HepG2 (cell line): ENCODE measurements at regions not wholly inside any gene's neighbourhood (a gene's known extent, or its start where the extent isn't known, plus 50 kb on each side); places are given as distances from the start of the nearest gene placed in this dataset.
A peak's percentile ranks its signal among the peaks of the same experiment; 100 is the strongest.

Experiments
- ASH2L ChIP-seq: fragments of 300-600, 200-600 bp; sonication (generic); IDR thresholded peaks from 2 replicates; pipeline ENCODE4 v1.7.0; 2017; ENCODE audit warnings: low read depth, mild to moderate bottlenecking, moderate library complexity, mixed read lengths, low read length; ENCODE audit not compliant: insufficient read length
- CBFB ChIP-seq: sonication (generic); formaldehyde crosslinking; IDR thresholded peaks from 2 replicates; pipeline ENCODE4 v1.4.0; 2020; ENCODE audit warnings: missing genetic modification reagents
- CREB1 ChIP-seq, 2 experiments: fragments of 450-650 bp in 1 of 2; IDR thresholded peaks; 2 replicates each; pipeline ENCODE4 v1.6.1; 2016 to 2017; ENCODE audit warnings: control low read depth in 1 of 2, mild to moderate bottlenecking in 1 of 2, missing compliant biosample characterization in 1 of 2, missing genetic modification characterization in 1 of 2
- HDAC1 ChIP-seq: sonication (generic); formaldehyde crosslinking; IDR thresholded peaks from 2 replicates; pipeline ENCODE4 v1.5.1; 2020; ENCODE audit warnings: mild to moderate bottlenecking, missing genetic modification reagents
- HDAC6 ChIP-seq: fragments of 200-600 bp; sonication (generic); IDR thresholded peaks from 2 replicates; pipeline ENCODE4 v1.7.0; 2017; ENCODE audit warnings: mild to moderate bottlenecking, antibody characterized with exemption, low read length, low read depth
- HNF4A ChIP-seq: sonication (generic); formaldehyde crosslinking; IDR thresholded peaks from 2 replicates; pipeline ENCODE4 v1.4.0; 2020; ENCODE audit warnings: missing genetic modification reagents
- MBNL3 ChIP-seq: fragments of 250-450 bp; sonication (Bioruptor Pico); conservative IDR thresholded peaks from 2 replicates; pipeline ENCODE4 v1.8.0; 2022; ENCODE audit warnings: mild to moderate bottlenecking, inconsistent platforms
- NFIB ChIP-seq: sonication (generic); formaldehyde crosslinking; IDR thresholded peaks from 2 replicates; pipeline ENCODE4 v1.9.0; 2021; ENCODE audit warnings: missing genetic modification reagents, mild to moderate bottlenecking, borderline replicate concordance
- RBM39 ChIP-seq: fragments of 200-400 bp; formaldehyde crosslinking; IDR thresholded peaks from one replicate; pipeline ENCODE4 v1.6.1; 2018; ENCODE audit warnings: antibody characterized with exemption, mild to moderate bottlenecking, low read depth, low read length; ENCODE audit not compliant: poor library complexity, severe bottlenecking
- SMAD1 ChIP-seq: sonication (generic); formaldehyde crosslinking; IDR thresholded peaks from 2 replicates; pipeline ENCODE4 v1.4.0; 2020; ENCODE audit warnings: missing genetic modification reagents, low read depth, mild to moderate bottlenecking, borderline replicate concordance
- U2AF2 ChIP-seq: fragments of 200-400 bp; formaldehyde crosslinking; IDR thresholded peaks from 2 replicates; pipeline ENCODE4 v1.6.1; 2017; ENCODE audit warnings: low read depth, mild to moderate bottlenecking, low read length
- XBP1 ChIP-seq: sonication (generic); formaldehyde crosslinking; IDR thresholded peaks from 2 replicates; pipeline ENCODE4 v1.5.0; 2020; ENCODE audit warnings: missing genetic modification reagents
- ZFYVE20 ChIP-seq: sonication (generic); formaldehyde crosslinking; IDR thresholded peaks from 2 replicates; pipeline ENCODE4 v1.8.0; 2023; ENCODE audit warnings: low read depth, mild to moderate bottlenecking, moderate library complexity, missing genetic modification reagents, borderline replicate concordance
- ZNF253 ChIP-seq: sonication (generic); formaldehyde crosslinking; IDR thresholded peaks from 2 replicates; pipeline ENCODE4 v1.8.0; 2022; ENCODE audit warnings: mild to moderate bottlenecking, missing genetic modification reagents, borderline replicate concordance
- ZNF354B ChIP-seq: sonication (generic); formaldehyde crosslinking; IDR thresholded peaks from 2 replicates; pipeline ENCODE4 v1.8.0; 2022; ENCODE audit warnings: mild to moderate bottlenecking, missing genetic modification reagents
- ZNF788 ChIP-seq: sonication (generic); formaldehyde crosslinking; IDR thresholded peaks from 2 replicates; pipeline ENCODE4 v1.5.0; 2020; ENCODE audit warnings: mild to moderate bottlenecking, missing genetic modification reagents, borderline replicate concordance
- ZNF850 ChIP-seq: sonication (generic); formaldehyde crosslinking; conservative IDR thresholded peaks from 2 replicates; pipeline ENCODE4 v1.9.0; 2021; ENCODE audit warnings: mild to moderate bottlenecking, missing genetic modification reagents
- TF ChIP-seq, protein P1 (sequence below): sonication (generic); formaldehyde crosslinking; IDR thresholded peaks from 2 replicates; pipeline ENCODE4 v1.4.0; 2020; ENCODE audit warnings: missing genetic modification reagents
- TF ChIP-seq, protein P2 (sequence below): sonication (generic); formaldehyde crosslinking; IDR thresholded peaks from 2 replicates; pipeline ENCODE4 v1.4.0; 2020; ENCODE audit warnings: missing genetic modification reagents, mild to moderate bottlenecking, borderline replicate concordance
- TF ChIP-seq, protein P3 (sequence below): IDR thresholded peaks from 2 replicates; pipeline ENCODE4 v1.6.1; 2016; ENCODE audit warnings: low read depth, borderline replicate concordance
- TF ChIP-seq, protein P4 (sequence below): IDR thresholded peaks from 2 replicates; pipeline ENCODE4 v1.6.1; 2016; ENCODE audit warnings: low read depth, missing genetic modification reagents, missing compliant biosample characterization
- TF ChIP-seq, protein P5 (sequence below): sonication (generic); formaldehyde crosslinking; IDR thresholded peaks from 2 replicates; pipeline ENCODE4 v1.8.1; 2023; ENCODE audit warnings: missing genetic modification reagents, mild to moderate bottlenecking, borderline replicate concordance

DNA sequence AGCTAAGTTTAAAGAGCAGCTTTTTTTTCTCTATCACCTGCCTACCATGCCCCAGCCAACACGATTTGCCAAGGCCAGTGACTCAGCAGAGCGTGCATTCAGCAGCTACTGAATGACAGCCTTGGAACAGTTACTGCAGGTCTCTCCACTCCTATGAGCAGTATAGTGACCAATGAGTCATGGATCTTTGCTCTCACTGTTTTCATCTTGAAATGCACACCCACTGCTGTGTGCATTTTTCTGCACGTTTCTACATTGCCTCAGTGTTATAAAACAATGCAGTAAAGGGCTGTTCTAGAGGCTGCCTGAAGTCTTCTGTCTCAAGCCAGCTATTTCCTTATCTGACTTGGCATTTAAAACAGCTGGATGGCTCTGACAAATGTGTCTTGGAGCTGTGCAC is 66.0 kb upstream of the C4orf54 start (continued):
- TF ChIP-seq SMAD1: no peak
- no peak for TF ChIP-seq U2AF2
- TF ChIP-seq, protein P1, sequence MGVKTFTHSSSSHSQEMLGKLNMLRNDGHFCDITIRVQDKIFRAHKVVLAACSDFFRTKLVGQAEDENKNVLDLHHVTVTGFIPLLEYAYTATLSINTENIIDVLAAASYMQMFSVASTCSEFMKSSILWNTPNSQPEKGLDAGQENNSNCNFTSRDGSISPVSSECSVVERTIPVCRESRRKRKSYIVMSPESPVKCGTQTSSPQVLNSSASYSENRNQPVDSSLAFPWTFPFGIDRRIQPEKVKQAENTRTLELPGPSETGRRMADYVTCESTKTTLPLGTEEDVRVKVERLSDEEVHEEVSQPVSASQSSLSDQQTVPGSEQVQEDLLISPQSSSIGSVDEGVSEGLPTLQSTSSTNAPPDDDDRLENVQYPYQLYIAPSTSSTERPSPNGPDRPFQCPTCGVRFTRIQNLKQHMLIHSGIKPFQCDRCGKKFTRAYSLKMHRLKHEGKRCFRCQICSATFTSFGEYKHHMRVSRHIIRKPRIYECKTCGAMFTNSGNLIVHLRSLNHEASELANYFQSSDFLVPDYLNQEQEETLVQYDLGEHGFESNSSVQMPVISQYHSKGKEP: no peak
- no peak for TF ChIP-seq MBNL3 (CRISPR knock-in tag)
- TF ChIP-seq, protein P2, sequence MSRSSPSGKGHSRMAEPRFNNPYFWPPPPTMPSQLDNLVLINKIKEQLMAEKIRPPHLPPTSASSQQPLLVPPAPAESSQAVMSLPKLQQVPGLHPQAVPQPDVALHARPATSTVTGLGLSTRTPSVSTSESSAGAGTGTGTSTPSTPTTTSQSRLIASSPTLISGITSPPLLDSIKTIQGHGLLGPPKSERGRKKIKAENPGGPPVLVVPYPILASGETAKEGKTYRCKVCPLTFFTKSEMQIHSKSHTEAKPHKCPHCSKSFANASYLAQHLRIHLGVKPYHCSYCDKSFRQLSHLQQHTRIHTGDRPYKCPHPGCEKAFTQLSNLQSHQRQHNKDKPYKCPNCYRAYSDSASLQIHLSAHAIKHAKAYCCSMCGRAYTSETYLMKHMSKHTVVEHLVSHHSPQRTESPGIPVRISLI (CRISPR knock-in tag): peak; percentile 21; the same call in 1 of the 2 replicates
- TF ChIP-seq CBFB (CRISPR knock-in tag): no peak
- no peak for TF ChIP-seq HDAC1 (CRISPR knock-in tag)
- no peak for TF ChIP-seq CREB1 (IDR thresholded peaks at IDR 0.05)
- no peak for TF ChIP-seq CREB1 (CRISPR knock-in tag; IDR thresholded peaks at IDR 0.05)
- no peak for TF ChIP-seq ZNF788 (CRISPR knock-in tag)
- no peak for TF ChIP-seq HDAC6
- TF ChIP-seq, protein P3, sequence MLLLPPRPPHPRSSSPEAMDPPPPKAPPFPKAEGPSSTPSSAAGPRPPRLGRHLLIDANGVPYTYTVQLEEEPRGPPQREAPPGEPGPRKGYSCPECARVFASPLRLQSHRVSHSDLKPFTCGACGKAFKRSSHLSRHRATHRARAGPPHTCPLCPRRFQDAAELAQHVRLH (CRISPR knock-in tag): no peak
- no peak for TF ChIP-seq ZNF850 (CRISPR knock-in tag)
- no peak for TF ChIP-seq RBM39
- no peak for TF ChIP-seq ZNF253 (CRISPR knock-in tag)
- no peak for TF ChIP-seq ZFYVE20 (CRISPR knock-in tag)
- no peak for TF ChIP-seq ZNF354B
- TF ChIP-seq, protein P4, sequence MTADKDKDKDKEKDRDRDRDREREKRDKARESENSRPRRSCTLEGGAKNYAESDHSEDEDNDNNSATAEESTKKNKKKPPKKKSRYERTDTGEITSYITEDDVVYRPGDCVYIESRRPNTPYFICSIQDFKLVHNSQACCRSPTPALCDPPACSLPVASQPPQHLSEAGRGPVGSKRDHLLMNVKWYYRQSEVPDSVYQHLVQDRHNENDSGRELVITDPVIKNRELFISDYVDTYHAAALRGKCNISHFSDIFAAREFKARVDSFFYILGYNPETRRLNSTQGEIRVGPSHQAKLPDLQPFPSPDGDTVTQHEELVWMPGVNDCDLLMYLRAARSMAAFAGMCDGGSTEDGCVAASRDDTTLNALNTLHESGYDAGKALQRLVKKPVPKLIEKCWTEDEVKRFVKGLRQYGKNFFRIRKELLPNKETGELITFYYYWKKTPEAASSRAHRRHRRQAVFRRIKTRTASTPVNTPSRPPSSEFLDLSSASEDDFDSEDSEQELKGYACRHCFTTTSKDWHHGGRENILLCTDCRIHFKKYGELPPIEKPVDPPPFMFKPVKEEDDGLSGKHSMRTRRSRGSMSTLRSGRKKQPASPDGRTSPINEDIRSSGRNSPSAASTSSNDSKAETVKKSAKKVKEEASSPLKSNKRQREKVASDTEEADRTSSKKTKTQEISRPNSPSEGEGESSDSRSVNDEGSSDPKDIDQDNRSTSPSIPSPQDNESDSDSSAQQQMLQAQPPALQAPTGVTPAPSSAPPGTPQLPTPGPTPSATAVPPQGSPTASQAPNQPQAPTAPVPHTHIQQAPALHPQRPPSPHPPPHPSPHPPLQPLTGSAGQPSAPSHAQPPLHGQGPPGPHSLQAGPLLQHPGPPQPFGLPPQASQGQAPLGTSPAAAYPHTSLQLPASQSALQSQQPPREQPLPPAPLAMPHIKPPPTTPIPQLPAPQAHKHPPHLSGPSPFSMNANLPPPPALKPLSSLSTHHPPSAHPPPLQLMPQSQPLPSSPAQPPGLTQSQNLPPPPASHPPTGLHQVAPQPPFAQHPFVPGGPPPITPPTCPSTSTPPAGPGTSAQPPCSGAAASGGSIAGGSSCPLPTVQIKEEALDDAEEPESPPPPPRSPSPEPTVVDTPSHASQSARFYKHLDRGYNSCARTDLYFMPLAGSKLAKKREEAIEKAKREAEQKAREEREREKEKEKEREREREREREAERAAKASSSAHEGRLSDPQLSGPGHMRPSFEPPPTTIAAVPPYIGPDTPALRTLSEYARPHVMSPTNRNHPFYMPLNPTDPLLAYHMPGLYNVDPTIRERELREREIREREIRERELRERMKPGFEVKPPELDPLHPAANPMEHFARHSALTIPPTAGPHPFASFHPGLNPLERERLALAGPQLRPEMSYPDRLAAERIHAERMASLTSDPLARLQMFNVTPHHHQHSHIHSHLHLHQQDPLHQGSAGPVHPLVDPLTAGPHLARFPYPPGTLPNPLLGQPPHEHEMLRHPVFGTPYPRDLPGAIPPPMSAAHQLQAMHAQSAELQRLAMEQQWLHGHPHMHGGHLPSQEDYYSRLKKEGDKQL: no peak
- no peak for TF ChIP-seq NFIB
- TF ChIP-seq XBP1 (CRISPR knock-in tag): no peak
- TF ChIP-seq ASH2L: no peak
- TF ChIP-seq, protein P5, sequence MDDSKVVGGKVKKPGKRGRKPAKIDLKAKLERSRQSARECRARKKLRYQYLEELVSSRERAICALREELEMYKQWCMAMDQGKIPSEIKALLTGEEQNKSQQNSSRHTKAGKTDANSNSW (CRISPR knock-in tag): no peak
- no peak for TF ChIP-seq HNF4A (CRISPR knock-in tag)
